ENCODE measurements at regions not wholly inside any gene's neighbourhood (a gene's known extent, or its start where the extent isn't known, plus 50 kb on each side); places are given as distances from the start of the nearest gene placed in this dataset.

- ATAC-seq, result no peak
- Histone ChIP-seq H3K4me3 (no peak overlapping the region), H3K27me3 (replicated peaks in 1 of 2; ENCODE audit: control insufficient read depth in 2 of 2, insufficient read depth in 2 of 2, low read length in 1 of 2) (no peaks in the 10 kb centered on the region; a peak in 1 of 4 replicates), H3K9me3 (replicated peaks; ENCODE audit: control insufficient read depth, insufficient read depth, low read length) (no peaks in the 10 kb centered on the region), H3K36me3 (ENCODE audit: control insufficient read depth in 2 of 2, insufficient read depth in 2 of 2, low read length in 1 of 2) (no peaks in the 10 kb centered on the region), H3K79me2 (ENCODE audit: control insufficient read depth, insufficient read depth, low read length) (no peaks in the 10 kb centered on the region), H2AFZ (ENCODE audit: control insufficient read depth, low read depth, low read length) (no peak overlapping the region), H3K4me2 (ENCODE audit: control insufficient read depth, insufficient read depth) (no peak overlapping the region), H3K9ac (ENCODE audit: control insufficient read depth, insufficient read depth, low read length) (no peak overlapping the region), H3K27ac (ENCODE audit: control insufficient read depth, insufficient read depth) (no peak overlapping the region), H4K20me1 (ENCODE audit: control insufficient read depth, insufficient read depth) (no peaks in the 10 kb centered on the region), H3K4me1 (ENCODE audit: control insufficient read depth, insufficient read depth, low read length) (no peaks in the 10 kb centered on the region)
- ChIA-PET SMC1A (ENCODE audit: uncharacterized antibody, unreplicated experiment) (no interaction called here), POLR2A (no interaction called here), CTCF (no interaction called here), RAD21 (ENCODE audit: unreplicated experiment) (no interaction called here)
- BruUV-seq (replicated peaks), result no TSS peak
- WGBS (ENCODE audit: insufficient coverage, insufficient replicate concordance, low lambda C conversion rate, missing lambda C conversion rate), result 28% methylated on average over 5 of the region's 5 CpGs
- DNase-seq (ENCODE audit: low read depth, low spot score), result no peak
- intact Hi-C loops (cut with micrococcal nuclease; ENCODE audit: unreplicated experiment) (no loop called here), in situ Hi-C loops (cut with MboI) (no loop called here)
- TF ChIP-seq RBBP5 (conservative IDR thresholded peaks at IDR 0.05), result no peak
- no peak for TF ChIP-seq ZNF217 (IDR thresholded peaks at IDR 0.05)
- no peak for TF ChIP-seq SIX5 (IDR thresholded peaks at IDR 0.05; ENCODE audit: low read depth, low read length, severe bottlenecking)
- no peak for TF ChIP-seq ZNF207 (IDR thresholded peaks at IDR 0.05; ENCODE audit: borderline replicate concordance)
- no peak for TF ChIP-seq ZNF384 (IDR thresholded peaks at IDR 0.05; ENCODE audit: borderline replicate concordance, low read depth, low read length)
- no peak for TF ChIP-seq PRDM15 (CRISPR knock-in tag; IDR thresholded peaks at IDR 0.05)
- TF ChIP-seq GATAD2B (conservative IDR thresholded peaks at IDR 0.05; ENCODE audit: low read depth), result no peak
- no peak for TF ChIP-seq SMAD5 (IDR thresholded peaks at IDR 0.05; ENCODE audit: low read depth)
- TF ChIP-seq SP1 (IDR thresholded peaks at IDR 0.05; ENCODE audit: low read depth, low read length), result no peak
- TF ChIP-seq MEF2B (IDR thresholded peaks at IDR 0.05; ENCODE audit: partially characterized antibody, poor library complexity, severe bottlenecking), result no peak
- no peak for TF ChIP-seq CBX3 (IDR thresholded peaks at IDR 0.05; ENCODE audit: borderline replicate concordance, low read depth)
- TF ChIP-seq BHLHE40 (IDR thresholded peaks at IDR 0.05; ENCODE audit: borderline replicate concordance in 1 of 2, low read depth in 2 of 2, low read length in 1 of 2), result no peak
- no peak for TF ChIP-seq RCOR1 (conservative IDR thresholded peaks at IDR 0.05; ENCODE audit: low read depth, low read length)
- TF ChIP-seq ZNF622 (IDR thresholded peaks at IDR 0.05), result no peak
- TF ChIP-seq KDM1A (IDR thresholded peaks at IDR 0.05; ENCODE audit: borderline replicate concordance), result no peak
- TF ChIP-seq ETV6 (conservative IDR thresholded peaks at IDR 0.05 in 1 of 2, IDR thresholded peaks at IDR 0.05 in 1 of 2; ENCODE audit: borderline replicate concordance in 1 of 2, low read depth in 1 of 2), result no peak
- no peak for FAIRE-seq
Measured at GRCh38 chr7:96770758-96771157, 61.1 kb upstream of the SEM1 start.

All from GM12878 (cell line).